ENCODE measurements at regions not wholly inside any gene's neighbourhood (a gene's known extent, or its start where the extent isn't known, plus 50 kb on each side); places are given as distances from the start of the nearest gene placed in this dataset.
"Not testable (repeated sequence)": the region's sequence is repeated elsewhere in the genome, so short reads cannot be mapped to it uniquely, and the experiment has no call there.

DNA sequence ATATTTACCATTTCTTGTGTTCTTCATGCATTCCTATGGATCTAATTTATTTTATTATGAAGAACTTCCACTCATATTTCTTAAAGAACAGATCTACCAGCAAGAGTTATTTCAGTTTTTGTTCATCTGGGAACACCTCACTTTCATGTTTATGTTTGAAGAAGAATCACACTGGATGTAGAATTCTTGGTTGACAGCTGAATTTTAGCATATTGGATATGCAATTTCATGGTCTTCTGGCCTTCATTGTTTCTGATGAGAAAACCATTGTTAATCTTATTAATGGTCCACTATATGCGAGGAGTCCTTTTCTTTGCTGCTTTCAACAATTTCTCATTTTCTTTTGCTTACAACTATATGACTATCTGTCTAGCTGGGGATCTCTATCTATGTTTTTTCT, 189.2 kb downstream of the UXS1 start:
- Mint-ChIP-seq H3K27ac (no peak overlapping the region), H3K9me3 (peaks cover 73% of the 10 kb centered on the region), H3K4me3 (no peak overlapping the region), H3K36me3 (peaks cover 15% of the 10 kb centered on the region), H3K4me1 (no peaks in the 10 kb centered on the region), H3K27me3 (ENCODE audit: low read depth) (no peaks in the 10 kb centered on the region)
- TF ChIP-seq, protein P1, sequence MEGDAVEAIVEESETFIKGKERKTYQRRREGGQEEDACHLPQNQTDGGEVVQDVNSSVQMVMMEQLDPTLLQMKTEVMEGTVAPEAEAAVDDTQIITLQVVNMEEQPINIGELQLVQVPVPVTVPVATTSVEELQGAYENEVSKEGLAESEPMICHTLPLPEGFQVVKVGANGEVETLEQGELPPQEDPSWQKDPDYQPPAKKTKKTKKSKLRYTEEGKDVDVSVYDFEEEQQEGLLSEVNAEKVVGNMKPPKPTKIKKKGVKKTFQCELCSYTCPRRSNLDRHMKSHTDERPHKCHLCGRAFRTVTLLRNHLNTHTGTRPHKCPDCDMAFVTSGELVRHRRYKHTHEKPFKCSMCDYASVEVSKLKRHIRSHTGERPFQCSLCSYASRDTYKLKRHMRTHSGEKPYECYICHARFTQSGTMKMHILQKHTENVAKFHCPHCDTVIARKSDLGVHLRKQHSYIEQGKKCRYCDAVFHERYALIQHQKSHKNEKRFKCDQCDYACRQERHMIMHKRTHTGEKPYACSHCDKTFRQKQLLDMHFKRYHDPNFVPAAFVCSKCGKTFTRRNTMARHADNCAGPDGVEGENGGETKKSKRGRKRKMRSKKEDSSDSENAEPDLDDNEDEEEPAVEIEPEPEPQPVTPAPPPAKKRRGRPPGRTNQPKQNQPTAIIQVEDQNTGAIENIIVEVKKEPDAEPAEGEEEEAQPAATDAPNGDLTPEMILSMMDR (IDR thresholded peaks at IDR 0.05; ENCODE audit: unreplicated experiment) = no peak
- DNase-seq (ENCODE audit: low spot score in 2 of 2, unreplicated experiment in 2 of 2) = no peak

DNA sequence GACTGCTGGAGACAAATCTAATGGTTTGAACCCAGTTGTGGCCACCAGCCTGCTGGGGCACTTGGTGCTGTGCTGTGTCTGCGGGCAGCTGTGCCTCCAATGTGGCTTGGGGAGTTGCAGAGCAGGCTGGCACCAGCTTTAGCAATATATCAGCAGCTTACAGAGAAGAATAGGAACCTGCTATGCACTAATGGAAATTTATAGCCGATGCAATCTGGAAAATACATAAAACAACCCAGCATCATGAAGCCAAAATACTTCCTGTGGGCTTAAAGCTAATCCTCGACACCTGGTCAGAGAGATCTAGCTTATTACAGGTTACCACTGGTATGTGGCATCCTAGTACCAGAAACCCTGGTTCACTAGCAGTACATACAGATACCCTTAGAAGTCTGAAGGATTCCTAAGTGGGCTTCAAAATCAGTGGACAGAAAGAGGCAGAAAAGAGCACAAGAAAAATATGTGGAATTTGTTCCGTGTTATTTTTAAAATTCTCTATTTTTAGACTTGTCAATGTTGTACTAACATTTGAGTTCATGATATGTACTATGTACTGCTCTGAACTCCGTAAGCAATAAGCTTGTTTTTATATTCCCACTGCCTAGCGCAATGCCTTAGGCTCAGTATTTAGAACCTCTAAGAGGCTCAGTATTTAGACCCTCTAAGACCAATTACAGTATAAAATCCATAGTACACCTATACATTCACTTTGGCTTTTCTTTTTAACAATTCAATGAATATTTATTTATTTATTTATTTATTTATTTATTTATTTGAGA, 194.7 kb downstream of the UXS1 start:
- H3K9me3 Mint-ChIP-seq = peaks cover 54% of the 10 kb centered on the region
- DNase-seq (ENCODE audit: low spot score in 2 of 2, unreplicated experiment in 2 of 2) = no peak
- H3K27me3 Mint-ChIP-seq (ENCODE audit: low read depth) = no peaks in the 10 kb centered on the region
- TF ChIP-seq, protein P1 (IDR thresholded peaks at IDR 0.05; ENCODE audit: unreplicated experiment) = no peak
- H3K4me1 Mint-ChIP-seq = peaks cover 3% of the 10 kb centered on the region
- no peak overlapping the region for H3K27ac Mint-ChIP-seq
- H3K36me3 Mint-ChIP-seq = peaks cover 2% of the 10 kb centered on the region
- no peak overlapping the region for H3K4me3 Mint-ChIP-seq

DNA sequence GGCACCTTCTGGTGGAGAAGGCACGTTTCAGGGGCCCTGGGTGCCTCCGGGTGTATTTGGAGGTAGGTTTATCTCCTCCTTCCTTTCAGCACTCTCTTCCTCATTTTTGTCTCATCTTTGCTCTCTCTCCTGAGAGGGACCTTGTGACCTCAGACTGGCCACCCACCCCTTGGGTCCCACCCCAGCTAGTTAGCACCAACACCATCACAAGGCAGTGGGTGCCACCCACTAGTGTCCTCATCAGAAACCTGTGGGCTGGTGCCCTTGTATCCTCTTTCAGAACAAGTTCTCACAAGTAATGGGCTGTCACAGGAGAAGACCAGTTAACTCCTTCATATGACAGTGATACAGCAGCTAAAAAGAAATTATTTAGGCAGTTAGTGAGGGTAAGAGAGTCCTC, 196.4 kb downstream of the UXS1 start:
- no peak overlapping the region for H3K27ac Mint-ChIP-seq
- no peak for DNase-seq (ENCODE audit: low spot score in 2 of 2, unreplicated experiment in 2 of 2)
- TF ChIP-seq, protein P1 (IDR thresholded peaks at IDR 0.05; ENCODE audit: unreplicated experiment) = no peak
- peaks cover 3% of the 10 kb centered on the region for H3K4me1 Mint-ChIP-seq
- no peaks in the 10 kb centered on the region for H3K27me3 Mint-ChIP-seq (ENCODE audit: low read depth)
- H3K36me3 Mint-ChIP-seq = peaks cover 2% of the 10 kb centered on the region
- peaks cover 53% of the 10 kb centered on the region for H3K9me3 Mint-ChIP-seq
- H3K4me3 Mint-ChIP-seq = no peak overlapping the region

DNA sequence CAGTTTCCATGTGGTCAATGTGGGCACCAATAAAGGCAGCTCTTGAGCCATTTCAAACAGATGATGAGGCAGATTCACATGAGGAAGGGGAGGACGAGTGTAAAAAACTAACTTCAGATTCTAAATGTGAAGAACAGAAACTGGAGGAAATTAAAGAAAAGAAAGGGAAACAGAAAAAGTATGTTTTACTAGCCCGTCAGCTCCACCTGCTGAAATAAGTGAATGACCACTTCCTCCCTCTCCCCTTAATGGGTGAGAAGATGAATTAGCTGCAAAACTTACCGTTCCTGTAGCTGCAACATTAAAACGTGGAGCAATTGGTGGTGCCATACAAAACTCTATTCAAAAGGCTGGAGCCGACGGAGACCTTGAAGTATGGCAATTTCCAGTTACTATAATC, 203.5 kb downstream of the UXS1 start:
- Mint-ChIP-seq H3K36me3 (peaks cover 8% of the 10 kb centered on the region), H3K9me3 (peaks cover 77% of the 10 kb centered on the region), H3K27me3 (ENCODE audit: low read depth) (no peaks in the 10 kb centered on the region), H3K4me3 (no peak overlapping the region), H3K4me1 (no peaks in the 10 kb centered on the region), H3K27ac (no peak overlapping the region)
- TF ChIP-seq, protein P1 (IDR thresholded peaks at IDR 0.05; ENCODE audit: unreplicated experiment) = no peak
- no peak for DNase-seq (ENCODE audit: low spot score in 2 of 2, unreplicated experiment in 2 of 2)

DNA sequence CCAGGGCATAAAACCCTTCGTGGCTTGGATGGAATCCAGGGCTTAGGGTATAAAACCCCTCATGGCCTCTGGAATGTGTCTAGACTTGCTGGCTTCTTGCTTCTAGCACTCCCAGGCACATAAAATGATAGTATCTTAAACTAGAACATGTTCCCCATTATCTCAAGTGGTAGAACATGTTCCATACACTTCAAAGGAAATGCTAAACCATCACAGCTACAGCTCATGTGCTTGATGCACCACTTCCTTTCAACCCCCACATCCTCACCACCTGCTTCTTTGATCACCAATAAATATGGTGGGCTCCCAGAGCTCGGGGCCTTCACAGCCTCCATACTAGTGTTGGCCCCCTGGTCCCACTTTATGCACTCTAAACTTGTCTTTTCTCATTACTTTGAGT, 204.3 kb downstream of the UXS1 start:
- not testable (repeated sequence) for H3K4me3 Mint-ChIP-seq; H3K4me1 Mint-ChIP-seq; H3K36me3 Mint-ChIP-seq; H3K27ac Mint-ChIP-seq; H3K27me3 Mint-ChIP-seq (ENCODE audit: low read depth); DNase-seq (ENCODE audit: low spot score in 2 of 2, unreplicated experiment in 2 of 2)
- peaks cover 80% of the 10 kb centered on the region for H3K9me3 Mint-ChIP-seq

DNA sequence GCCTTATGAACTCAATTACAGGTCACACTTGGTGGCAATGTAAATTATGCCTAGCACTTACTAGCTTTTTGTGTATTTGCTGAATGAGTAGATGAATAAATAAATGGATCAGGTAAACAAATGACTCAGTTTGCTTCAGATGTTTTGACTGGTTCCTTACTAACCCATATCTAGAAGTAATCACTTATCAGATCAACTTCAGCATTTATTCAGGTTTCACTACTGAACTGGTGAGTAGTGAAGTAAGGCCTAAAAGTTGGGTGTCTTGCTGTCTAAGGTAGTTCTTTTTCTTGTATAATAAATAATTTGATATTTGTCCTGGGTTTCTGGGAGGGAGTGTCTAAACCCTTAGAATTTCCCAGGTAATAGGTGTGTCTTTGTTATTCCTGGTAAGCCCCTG, 205.0 kb downstream of the UXS1 start:
- no peaks in the 10 kb centered on the region for H3K4me1 Mint-ChIP-seq
- TF ChIP-seq, protein P1 (IDR thresholded peaks at IDR 0.05; ENCODE audit: unreplicated experiment) = no peak
- H3K27ac Mint-ChIP-seq = no peak overlapping the region
- peaks cover 79% of the 10 kb centered on the region for H3K9me3 Mint-ChIP-seq
- H3K4me3 Mint-ChIP-seq = no peak overlapping the region
- peaks cover 1% of the 10 kb centered on the region for H3K27me3 Mint-ChIP-seq (ENCODE audit: low read depth)
- DNase-seq (ENCODE audit: low spot score in 2 of 2, unreplicated experiment in 2 of 2) = no peak
- H3K36me3 Mint-ChIP-seq = peaks cover 10% of the 10 kb centered on the region
